H1 (cell line): ENCODE measurements at regions not wholly inside any gene's neighbourhood (a gene's known extent, or its start where the extent isn't known, plus 50 kb on each side); places are given as distances from the start of the nearest gene placed in this dataset.

ENCODE experiments used
- EP300 ChIP-seq, 2 experiments: IDR thresholded peaks; 1 replicate in 1 of 2; 2 replicates in 1 of 2; pipeline ENCODE4 v1.6.1; 2011 to 2012; ENCODE audit warnings: low read depth in 2 of 2, low read length in 2 of 2, mild to moderate bottlenecking in 2 of 2, borderline replicate concordance in 1 of 2, inconsistent platforms in 1 of 2, moderate library complexity in 1 of 2
- PHF8 ChIP-seq: fragments of 200-600 bp; sonication (generic); conservative IDR thresholded peaks from 2 replicates; pipeline ENCODE4 v1.7.1; 2012; ENCODE audit warnings: low read depth, mild to moderate bottlenecking, inconsistent platforms, low read length, moderate library complexity
- SAP30 ChIP-seq: fragments of 300-600 bp; sonication (generic); IDR thresholded peaks from 2 replicates; pipeline ENCODE4 v1.7.1; 2012; ENCODE audit warnings: low read length, moderate library complexity, mild to moderate bottlenecking, inconsistent platforms; ENCODE audit not compliant: insufficient read depth, insufficient replicate concordance

- no peak for TF ChIP-seq SAP30
- no peak for TF ChIP-seq EP300 (IDR thresholded peaks at IDR 0.05; ENCODE audit: borderline replicate concordance in 1 of 2, low read depth in 2 of 2, low read length in 2 of 2)
- TF ChIP-seq PHF8 = no peak
Measured at GRCh38 chr10:128775743-128776142, 649.5 kb upstream of the MKI67 start (continued).
